ENCODE measurements at regions not wholly inside any gene's neighbourhood (a gene's known extent, or its start where the extent isn't known, plus 50 kb on each side); places are given as distances from the start of the nearest gene placed in this dataset.

GRCh38 chr9:4435197-4435596, 55.1 kb upstream of the SLC1A1 start:
- DNase-seq = no peak

- no peak for DNase-seq
Measured at GRCh38 chr9:4433379-4433778, 56.9 kb upstream of the SLC1A1 start.

- no peak for DNase-seq
Measured at GRCh38 chr9:4430432-4431261, 59.6 kb upstream of the SLC1A1 start.

- DNase-seq = no peak
Measured at GRCh38 chr9:4425319-4426045, 64.8 kb upstream of the SLC1A1 start.

- DNase-seq = no peak
Measured at GRCh38 chr9:4424891-4425290, 65.4 kb upstream of the SLC1A1 start.

- DNase-seq = no peak
Measured at GRCh38 chr9:4424038-4424437, 66.2 kb upstream of the SLC1A1 start.

DNA sequence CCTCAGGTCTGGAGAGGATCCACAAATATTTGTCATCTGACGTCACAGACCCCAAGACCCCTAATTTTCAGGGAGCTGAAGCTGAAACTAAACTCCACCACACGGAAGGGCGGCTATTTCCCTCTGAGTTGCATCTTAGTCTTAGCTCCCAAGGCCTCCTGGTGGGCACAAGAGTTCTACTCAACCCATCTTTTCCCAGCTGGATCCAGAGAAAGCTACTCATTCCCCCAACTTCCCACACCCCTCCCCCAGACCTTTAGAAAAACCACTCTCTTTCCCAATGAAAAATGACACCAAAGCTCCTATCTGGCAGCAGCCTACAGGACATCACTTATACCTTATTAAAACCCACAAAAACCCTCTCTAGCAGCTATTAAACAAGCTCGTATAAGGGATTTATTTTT, 67.1 kb upstream of the SLC1A1 start:
- no peak for DNase-seq

DNA sequence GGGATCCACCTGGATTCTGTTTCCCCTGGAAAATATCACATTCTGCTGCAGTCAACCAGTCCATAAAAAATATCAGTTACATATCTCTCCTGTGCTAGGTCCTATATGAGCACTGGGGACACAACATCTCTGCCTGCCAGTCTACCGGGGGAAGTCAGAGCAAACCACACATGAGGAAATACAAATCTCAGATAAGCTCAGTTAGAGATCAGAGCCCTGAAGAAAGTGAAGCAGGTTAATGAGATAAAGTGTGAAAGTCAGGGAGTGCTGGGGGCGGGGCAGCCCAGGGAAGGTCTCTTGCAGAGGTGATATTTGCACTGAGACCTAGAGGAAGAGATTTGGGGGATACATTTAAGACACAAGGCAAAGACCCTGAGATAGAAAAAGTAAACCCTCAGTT, 67.8 kb upstream of the SLC1A1 start:
- no peak for DNase-seq

DNA sequence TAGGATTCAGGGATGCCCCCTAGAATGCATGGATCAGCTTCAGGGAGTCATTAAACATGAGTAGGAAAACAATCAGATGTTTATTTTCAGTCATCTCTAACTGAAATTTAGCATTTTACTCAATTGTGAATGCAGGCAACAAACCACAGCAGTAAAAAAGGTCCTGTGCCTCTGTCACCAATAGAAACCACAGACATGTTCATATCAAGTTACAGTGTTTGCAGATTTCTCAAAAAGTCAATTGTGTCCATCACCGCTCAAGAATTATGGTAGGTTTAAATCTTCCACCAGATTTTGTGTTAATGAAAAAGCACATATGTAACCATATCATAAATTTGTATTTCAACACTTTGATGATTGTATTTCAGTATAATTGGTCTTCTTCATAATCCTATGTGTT, 68.4 kb upstream of the SLC1A1 start:
- no peak for DNase-seq

- no peak for DNase-seq
Measured at GRCh38 chr9:4420351-4420750, 69.9 kb upstream of the SLC1A1 start.

GRCh38 chr9:4417578-4418325, 72.5 kb upstream of the SLC1A1 start:
- no peak for DNase-seq

- no peak for DNase-seq
Measured at GRCh38 chr9:4416467-4416866, 73.8 kb upstream of the SLC1A1 start.

DNA sequence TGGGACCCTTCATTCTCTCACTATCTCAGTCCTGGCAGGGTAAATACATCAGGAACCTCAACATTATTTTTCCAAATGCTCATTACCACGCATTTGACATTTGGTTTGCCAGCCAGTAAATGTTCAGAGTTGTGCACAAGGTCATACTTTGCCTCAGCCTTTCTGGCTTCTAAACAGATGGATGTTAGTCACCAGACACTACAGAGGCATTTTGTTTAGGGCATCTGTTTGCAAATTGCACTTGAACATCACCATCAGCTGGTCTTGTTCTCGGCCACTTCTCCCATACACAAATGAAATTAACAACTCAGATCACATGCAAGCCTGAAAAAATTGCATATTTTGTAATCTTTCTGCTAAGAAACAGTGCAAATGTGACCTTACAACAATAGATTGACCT, 75.0 kb upstream of the SLC1A1 start:
- DNase-seq = no peak

GRCh38 chr9:4413856-4414255, 76.4 kb upstream of the SLC1A1 start:
- no peak for DNase-seq

GRCh38 chr9:4404156-4404555, 86.1 kb upstream of the SLC1A1 start:
- DNase-seq = no peak

- DNase-seq = no peak
Measured at GRCh38 chr9:4402501-4402900, 87.8 kb upstream of the SLC1A1 start.

GRCh38 chr9:4400731-4401130, 89.5 kb upstream of the SLC1A1 start:
- no peak for DNase-seq

GRCh38 chr9:4397917-4398316, 92.4 kb upstream of the SLC1A1 start:
- no peak for DNase-seq

- DNase-seq = no peak
Measured at GRCh38 chr9:4393806-4394523, 94.1 kb upstream of the GLIS3 start.

- no peak for DNase-seq
Measured at GRCh38 chr9:4389755-4390154, 89.9 kb upstream of the GLIS3 start.

DNA sequence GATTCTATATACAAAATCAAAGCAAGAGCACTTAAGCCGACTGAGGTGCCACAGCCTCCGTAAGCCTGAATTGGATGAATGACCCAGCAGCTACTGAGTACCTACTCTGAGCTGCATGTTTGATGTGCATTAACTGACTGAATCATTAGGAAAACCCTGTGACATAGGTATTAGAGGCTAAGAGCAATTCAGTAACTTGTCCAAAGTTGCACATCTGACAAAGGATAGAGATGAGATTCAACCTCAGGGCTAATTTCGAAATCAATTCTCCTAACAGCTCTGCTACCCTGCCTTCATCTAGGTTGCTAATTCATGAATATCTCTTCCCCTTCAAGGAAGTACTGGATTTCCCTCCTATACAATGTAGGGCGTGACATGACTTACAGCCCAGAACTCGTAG, 89.1 kb upstream of the GLIS3 start:
- DNase-seq = no peak

DNA sequence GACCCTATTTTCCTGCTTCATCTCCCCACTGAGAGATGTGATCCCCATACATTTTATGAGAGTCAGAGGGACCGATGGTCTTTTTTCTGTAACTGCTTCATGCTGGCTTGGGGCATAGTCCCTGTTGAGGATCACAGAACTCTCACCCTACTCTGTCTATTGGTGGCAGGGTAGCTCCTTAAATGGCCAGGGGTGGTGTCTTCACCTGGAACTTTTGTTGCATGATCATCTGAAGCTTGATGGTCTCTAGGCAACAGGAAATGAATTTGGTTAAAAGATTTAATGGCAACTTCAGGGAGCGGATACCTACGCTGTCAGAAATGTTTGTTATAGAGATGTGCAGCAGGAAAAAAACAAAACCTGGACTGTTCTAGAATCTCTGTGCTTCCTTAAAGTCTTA, 87.0 kb upstream of the GLIS3 start:
- DNase-seq = no peak

DNA sequence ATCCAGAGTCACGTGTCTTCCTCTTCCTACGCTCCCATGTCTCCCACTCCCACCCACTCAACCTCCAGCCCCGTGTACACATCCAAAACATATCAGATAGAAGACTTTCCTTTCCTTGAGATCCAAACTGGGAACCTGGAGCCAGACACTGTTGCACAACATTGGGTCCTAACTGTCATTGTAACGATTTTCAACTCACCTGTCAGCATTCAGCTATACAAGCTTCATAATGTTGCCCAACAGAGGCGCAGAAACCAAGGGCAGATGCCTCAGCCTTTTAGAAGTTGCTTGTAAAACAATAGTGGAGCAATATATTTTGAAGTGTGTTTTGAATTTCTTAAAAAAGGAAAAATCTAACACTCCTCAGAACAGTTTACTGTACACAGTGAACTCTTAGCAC, 84.9 kb upstream of the GLIS3 start:
- DNase-seq = no peak

All from stimulated activated CD4-positive, alpha-beta T cell treated with anti-CD3 and anti-CD28 coated beads, Interleukin-15, amount 100 ng/mL, for 24 hours (primary cell).